Upper lobe of left lung (tissue), 6 donors: ENCODE measurements at regions not wholly inside any gene's neighbourhood (a gene's known extent, or its start where the extent isn't known, plus 50 kb on each side); places are given as distances from the start of the nearest gene placed in this dataset.

Experiments
- ATAC-seq, 2 donors: fragments of 200-7000 bp; cut with Tn5 transposase; one replicate each; pipeline ENCODE4 v1.9.1; 2022; ENCODE audit warnings: mild to moderate bottlenecking in 2 of 2, moderate library complexity in 2 of 2; ENCODE audit not compliant: low FRiP score in 2 of 2
- DNase-seq, 2 donors: peaks; one replicate each; pipeline ENCODE4 v3.0.0-alpha.2; 2019 to 2020
- H3K27ac ChIP-seq, 4 donors: fragments of 200-600 bp; sonication (generic); one replicate each; pipeline ENCODE4 v1.5.1; 2016 to 2019
- H3K27me3 ChIP-seq, 4 donors: fragments of 200-600 bp; sonication (generic); one replicate each; pipeline ENCODE4 v1.5.1; 2017 to 2019
- H3K36me3 ChIP-seq, 4 donors: fragments of 200-600 bp; sonication (generic); one replicate each; pipeline ENCODE4 v1.5.1; 2016 to 2019
- H3K4me1 ChIP-seq, 4 donors: fragments of 200-600 bp; sonication (generic); one replicate each; pipeline ENCODE4 v1.5.1; 2018 to 2019
- H3K4me3 ChIP-seq, 4 donors: fragments of 200-600 bp; sonication (generic); one replicate each; pipeline ENCODE4 v1.5.1; 2017 to 2019; ENCODE audit warnings: mild to moderate bottlenecking in 2 of 4, moderate library complexity in 1 of 4
- H3K9me3 ChIP-seq, 4 donors: fragments of 200-600 bp; sonication (generic); one replicate each; pipeline ENCODE4 v1.5.1; 2018 to 2019
- CTCF ChIP-seq, 6 experiments: fragments of 450-650 bp in 4 of 6; fragments of 200-600 bp in 2 of 6; sonication (generic) in 2 of 6; IDR thresholded peaks; one replicate each; pipeline ENCODE4 v1.5.1; 2016 to 2019; ENCODE audit warnings: antibody characterized with exemption in 6 of 6
- EP300 ChIP-seq, 4 donors: sonication (generic); formaldehyde crosslinking; IDR thresholded peaks; one replicate each; pipeline ENCODE4 v1.5.1; 2017; ENCODE audit warnings: antibody characterized with exemption in 4 of 4, control low read depth in 2 of 4
- POLR2A ChIP-seq, 4 donors: fragments of 450-650 bp; IDR thresholded peaks; one replicate each; pipeline ENCODE4 v1.5.1; 2016 to 2017; ENCODE audit warnings: antibody characterized with exemption in 4 of 4, mild to moderate bottlenecking in 2 of 4
- POLR2AphosphoS5 ChIP-seq, 2 donors: sonication (generic); formaldehyde crosslinking; IDR thresholded peaks; one replicate each; pipeline ENCODE4 v1.5.1; 2017; ENCODE audit warnings: antibody characterized with exemption in 2 of 2
- WGBS, 2 donors: methylation state at CpG; one replicate each; pipeline ENCODE4 v1.1.5; 2017 to 2018; 5-methylcytosine and 5-hydroxymethylcytosine counted together
- donor health status: DM: no; HTN: no; CAD: no; lungs with moderate emphysema.
- donor health status: DM: no; HTN: yes; CAD: no; lungs with severe emphysema.

GRCh38 chr7:81408728-81409127 is 361.1 kb downstream of the HGF start:
- no peaks in the 10 kb centered on the region for H3K4me1 ChIP-seq
- H3K4me3 ChIP-seq = no peak overlapping the region
- no peak for TF ChIP-seq CTCF (IDR thresholded peaks at IDR 0.05)
- TF ChIP-seq EP300 (IDR thresholded peaks at IDR 0.05) = no peak
- TF ChIP-seq POLR2A (IDR thresholded peaks at IDR 0.05) = no peak
- no peak for TF ChIP-seq POLR2AphosphoS5 (IDR thresholded peaks at IDR 0.05)
- no peaks in the 10 kb centered on the region for H3K9me3 ChIP-seq
- ATAC-seq (no peak), DNase-seq (no peak)
- H3K36me3 ChIP-seq = no peaks in the 10 kb centered on the region
- H3K27me3 ChIP-seq = no peaks in the 10 kb centered on the region
- 90 to 92% methylated on average over 2 of the region's 2 CpGs for WGBS, 2 donors
- no peak overlapping the region for H3K27ac ChIP-seq

GRCh38 chr7:81407094-81407493 is 362.8 kb downstream of the HGF start:
- no peak overlapping the region for H3K4me3 ChIP-seq
- H3K9me3 ChIP-seq = no peaks in the 10 kb centered on the region
- ATAC-seq = no peak
- no peaks in the 10 kb centered on the region for H3K4me1 ChIP-seq
- no peak for DNase-seq
- 92 to 95% methylated on average over 2 of the region's 2 CpGs for WGBS, 2 donors
- no peak overlapping the region for H3K27ac ChIP-seq
- TF ChIP-seq EP300 (IDR thresholded peaks at IDR 0.05) (no peak), POLR2A (IDR thresholded peaks at IDR 0.05) (no peak), CTCF (IDR thresholded peaks at IDR 0.05) (no peak), POLR2AphosphoS5 (IDR thresholded peaks at IDR 0.05) (no peak)
- no peaks in the 10 kb centered on the region for H3K27me3 ChIP-seq
- no peaks in the 10 kb centered on the region for H3K36me3 ChIP-seq

- H3K36me3 ChIP-seq = no peaks in the 10 kb centered on the region
- H3K4me1 ChIP-seq = no peaks in the 10 kb centered on the region
- ATAC-seq = no peak
- 93 to 100% methylated on average over 2 of the region's 2 CpGs for WGBS, 2 donors
- no peaks in the 10 kb centered on the region for H3K27me3 ChIP-seq
- no peak for DNase-seq
- H3K9me3 ChIP-seq = no peaks in the 10 kb centered on the region
- TF ChIP-seq POLR2A (IDR thresholded peaks at IDR 0.05) = no peak
- TF ChIP-seq EP300 (IDR thresholded peaks at IDR 0.05) = no peak
- TF ChIP-seq CTCF (IDR thresholded peaks at IDR 0.05) = no peak
- TF ChIP-seq POLR2AphosphoS5 (IDR thresholded peaks at IDR 0.05) = no peak
- H3K4me3 ChIP-seq = no peak overlapping the region
- H3K27ac ChIP-seq = no peak overlapping the region
Observed at GRCh38 chr7:81404669-81405068, 365.2 kb downstream of the HGF start.

GRCh38 chr7:81402227-81402626 is 367.6 kb downstream of the HGF start:
- DNase-seq (no peak), ATAC-seq (no peak)
- H3K27me3 ChIP-seq = no peaks in the 10 kb centered on the region
- TF ChIP-seq POLR2A (IDR thresholded peaks at IDR 0.05) (no peak), POLR2AphosphoS5 (IDR thresholded peaks at IDR 0.05) (no peak), EP300 (IDR thresholded peaks at IDR 0.05) (no peak), CTCF (IDR thresholded peaks at IDR 0.05) (no peak)
- no peaks in the 10 kb centered on the region for H3K9me3 ChIP-seq
- no peak overlapping the region for H3K4me3 ChIP-seq
- no peak overlapping the region for H3K27ac ChIP-seq
- 44 to 51% methylated on average over 1 of the region's 1 CpG for WGBS, 2 donors
- no peaks in the 10 kb centered on the region for H3K4me1 ChIP-seq
- H3K36me3 ChIP-seq = no peaks in the 10 kb centered on the region

- no peaks in the 10 kb centered on the region for H3K4me1 ChIP-seq
Observed at GRCh38 chr7:81399471-81399870, 370.4 kb downstream of the HGF start.

More at GRCh38 chr7:81399471-81399870, 370.4 kb downstream of the HGF start:
- Histone ChIP-seq H3K27me3 (no peaks in the 10 kb centered on the region), H3K27ac (no peak overlapping the region), H3K9me3 (no peaks in the 10 kb centered on the region), H3K4me3 (no peak overlapping the region), H3K36me3 (no peaks in the 10 kb centered on the region)
- WGBS, 2 donors = 53 to 58% methylated on average over 3 of the region's 3 CpGs
- ATAC-seq (no peak), DNase-seq (no peak)
- no peak for TF ChIP-seq EP300 (IDR thresholded peaks at IDR 0.05)
- TF ChIP-seq POLR2A (IDR thresholded peaks at IDR 0.05) = no peak
- TF ChIP-seq POLR2AphosphoS5 (IDR thresholded peaks at IDR 0.05) = no peak
- TF ChIP-seq CTCF (IDR thresholded peaks at IDR 0.05) = no peak
